BE2C (cell line): ENCODE measurements at regions not wholly inside any gene's neighbourhood (a gene's known extent, or its start where the extent isn't known, plus 50 kb on each side); places are given as distances from the start of the nearest gene placed in this dataset.
A peak's percentile ranks its signal among the peaks of the same experiment; 100 is the strongest.

Experiments used
- DNase-seq: peaks from one replicate; pipeline ENCODE4 v3.0.0-alpha.2; 2020
- H3K27me3 ChIP-seq: fragments of 250-450 bp; sonication (Bioruptor Pico); 2 replicates; pipeline ENCODE4 v1.5.1; 2020; ENCODE audit warnings: mild to moderate bottlenecking
- H3K36me3 ChIP-seq: fragments of 250-450 bp; sonication (Bioruptor Pico); 2 replicates; pipeline ENCODE4 v1.5.1; 2020; ENCODE audit warnings: mild to moderate bottlenecking
- H3K4me1 ChIP-seq: fragments of 250-450 bp; sonication (Bioruptor Pico); 2 replicates; pipeline ENCODE4 v1.5.1; 2020
- H3K4me3 ChIP-seq: 2 replicates; pipeline ENCODE4 v1.5.1; 2011; ENCODE audit warnings: low read depth, low read length
- H3K9me3 ChIP-seq: fragments of 250-450 bp; sonication (Bioruptor Pico); 2 replicates; pipeline ENCODE4 v1.5.1; 2020
- TF ChIP-seq, protein P1 (sequence below): IDR thresholded peaks from 2 replicates; pipeline ENCODE4 v1.5.1; 2012; ENCODE audit warnings: mild to moderate bottlenecking, low read depth, low read length

- no peaks in the 10 kb centered on the region for H3K9me3 ChIP-seq
- DNase-seq, result no peak
- H3K27me3 ChIP-seq, result no peaks in the 10 kb centered on the region
Measured at GRCh38 chr18:30248056-30248455, 794.5 kb downstream of the DSC3 start.

GRCh38 chr18:30245766-30246455 is 796.6 kb downstream of the DSC3 start:
- Histone ChIP-seq H3K4me3 (no peak overlapping the region), H3K9me3 (no peaks in the 10 kb centered on the region), H3K4me1 (no peaks in the 10 kb centered on the region), H3K27me3 (no peaks in the 10 kb centered on the region), H3K36me3 (no peaks in the 10 kb centered on the region)
- DNase-seq, result no peak
- TF ChIP-seq, protein P1, sequence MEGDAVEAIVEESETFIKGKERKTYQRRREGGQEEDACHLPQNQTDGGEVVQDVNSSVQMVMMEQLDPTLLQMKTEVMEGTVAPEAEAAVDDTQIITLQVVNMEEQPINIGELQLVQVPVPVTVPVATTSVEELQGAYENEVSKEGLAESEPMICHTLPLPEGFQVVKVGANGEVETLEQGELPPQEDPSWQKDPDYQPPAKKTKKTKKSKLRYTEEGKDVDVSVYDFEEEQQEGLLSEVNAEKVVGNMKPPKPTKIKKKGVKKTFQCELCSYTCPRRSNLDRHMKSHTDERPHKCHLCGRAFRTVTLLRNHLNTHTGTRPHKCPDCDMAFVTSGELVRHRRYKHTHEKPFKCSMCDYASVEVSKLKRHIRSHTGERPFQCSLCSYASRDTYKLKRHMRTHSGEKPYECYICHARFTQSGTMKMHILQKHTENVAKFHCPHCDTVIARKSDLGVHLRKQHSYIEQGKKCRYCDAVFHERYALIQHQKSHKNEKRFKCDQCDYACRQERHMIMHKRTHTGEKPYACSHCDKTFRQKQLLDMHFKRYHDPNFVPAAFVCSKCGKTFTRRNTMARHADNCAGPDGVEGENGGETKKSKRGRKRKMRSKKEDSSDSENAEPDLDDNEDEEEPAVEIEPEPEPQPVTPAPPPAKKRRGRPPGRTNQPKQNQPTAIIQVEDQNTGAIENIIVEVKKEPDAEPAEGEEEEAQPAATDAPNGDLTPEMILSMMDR, result no peak

More at GRCh38 chr18:30248056-30248455, 794.5 kb downstream of the DSC3 start:
- Histone ChIP-seq H3K36me3 (no peaks in the 10 kb centered on the region), H3K4me3 (no peak overlapping the region), H3K4me1 (no peaks in the 10 kb centered on the region)
- TF ChIP-seq, protein P1, result no peak

DNA sequence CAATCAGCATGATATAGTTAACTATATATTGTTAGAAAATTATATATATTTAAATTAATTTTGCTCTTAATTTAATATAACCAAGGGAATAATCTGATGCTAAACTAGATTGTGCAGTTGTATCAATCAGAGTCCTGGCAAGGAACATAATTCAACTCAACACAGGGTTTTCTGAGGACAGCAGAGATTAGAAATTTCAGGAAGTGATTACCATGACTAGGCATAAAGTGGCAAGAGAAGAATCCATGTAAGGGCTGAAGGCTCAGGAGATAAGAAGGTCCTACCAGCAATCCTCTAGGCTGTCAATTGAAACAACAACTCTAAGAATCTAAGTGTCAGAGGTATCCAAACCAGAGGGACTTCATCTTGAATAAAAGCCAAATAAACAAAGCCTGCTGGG is 807.8 kb downstream of the DSC3 start:
- no peak for DNase-seq
- H3K36me3 ChIP-seq, result no peaks in the 10 kb centered on the region

GRCh38 chr18:30211112-30211511 is 831.4 kb downstream of the DSC3 start:
- Histone ChIP-seq H3K4me1 (no peaks in the 10 kb centered on the region), H3K36me3 (no peaks in the 10 kb centered on the region), H3K27me3 (no peaks in the 10 kb centered on the region), H3K4me3 (no peak overlapping the region), H3K9me3 (no peaks in the 10 kb centered on the region)
- TF ChIP-seq, protein P1, result no peak
- DNase-seq, result no peak

More for the DNA sequence above, 807.8 kb downstream of the DSC3 start:
- no peaks in the 10 kb centered on the region for H3K9me3 ChIP-seq
- H3K4me3 ChIP-seq, result no peak overlapping the region
- TF ChIP-seq, protein P1, result no peak
- no peaks in the 10 kb centered on the region for H3K4me1 ChIP-seq
- H3K27me3 ChIP-seq, result no peaks in the 10 kb centered on the region

DNA sequence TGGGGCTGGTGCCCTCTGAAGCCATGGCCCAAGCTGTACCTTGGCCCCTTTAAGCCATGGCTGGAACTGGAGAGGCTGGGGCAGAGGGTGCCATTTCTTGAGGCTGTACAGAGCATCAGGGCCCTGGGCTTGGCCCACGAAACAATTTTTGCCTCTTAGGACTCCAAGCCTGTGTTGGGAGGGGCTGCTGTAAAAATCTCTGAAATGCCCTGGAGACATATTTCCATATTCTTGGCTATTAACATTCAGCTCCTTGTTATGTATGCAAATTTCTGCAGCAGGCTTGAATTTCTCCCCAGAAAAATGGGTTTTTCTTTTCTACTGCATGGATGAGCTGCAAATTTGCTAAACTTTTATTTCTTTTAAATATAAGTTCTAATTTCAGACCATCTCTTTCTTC is 834.0 kb downstream of the DSC3 start:
- TF ChIP-seq, protein P1, result no peak
- H3K9me3 ChIP-seq, result no peaks in the 10 kb centered on the region
- H3K27me3 ChIP-seq, result no peaks in the 10 kb centered on the region
- H3K36me3 ChIP-seq, result no peaks in the 10 kb centered on the region
- no peaks in the 10 kb centered on the region for H3K4me1 ChIP-seq
- no peak overlapping the region for H3K4me3 ChIP-seq
- DNase-seq, result no peak

- DNase-seq, result no peak
Measured at GRCh38 chr18:30192216-30192615, 850.3 kb downstream of the DSC3 start.

More at GRCh38 chr18:30192216-30192615, 850.3 kb downstream of the DSC3 start:
- TF ChIP-seq, protein P1, result peak; percentile 22; the same call in 1 of the 2 replicates
- H3K9me3 ChIP-seq, result no peaks in the 10 kb centered on the region
- H3K36me3 ChIP-seq, result no peaks in the 10 kb centered on the region
- H3K27me3 ChIP-seq, result no peaks in the 10 kb centered on the region
- no peak overlapping the region for H3K4me3 ChIP-seq
- H3K4me1 ChIP-seq, result no peaks in the 10 kb centered on the region
